Neural progenitor cell (in vitro differentiated cells): ENCODE measurements at regions not wholly inside any gene's neighbourhood (a gene's known extent, or its start where the extent isn't known, plus 50 kb on each side); places are given as distances from the start of the nearest gene placed in this dataset.

Source experiments
- CTCF ChIP-seq: fragments of 200-600 bp; sonication (generic); IDR thresholded peaks from 2 replicates; pipeline ENCODE4 v1.5.1; 2017; ENCODE audit warnings: antibody characterized with exemption, mild to moderate bottlenecking
- EZH2 ChIP-seq: fragments of 200-600 bp; sonication (generic); IDR thresholded peaks from 2 replicates; pipeline ENCODE4 v1.6.1; 2017; ENCODE audit warnings: antibody characterized with exemption, mild to moderate bottlenecking, moderate library complexity

GRCh38 chr1:78722105-78722504 is 72.5 kb downstream of the IFI44 start:
- no peak for TF ChIP-seq CTCF
- TF ChIP-seq EZH2: no peak
